Hindlimb muscle (tissue), 1 donor: ENCODE measurements at regions not wholly inside any gene's neighbourhood (a gene's known extent, or its start where the extent isn't known, plus 50 kb on each side); places are given as distances from the start of the nearest gene placed in this dataset.

ENCODE experiments used
- DNase-seq: peaks from one replicate; pipeline ENCODE4 v3.0.0-alpha.2; 2013

- no peak for DNase-seq
These were observed 485.4 kb downstream of the TLR4 start for GRCh38 chr9:118189615-118190014.

DNA sequence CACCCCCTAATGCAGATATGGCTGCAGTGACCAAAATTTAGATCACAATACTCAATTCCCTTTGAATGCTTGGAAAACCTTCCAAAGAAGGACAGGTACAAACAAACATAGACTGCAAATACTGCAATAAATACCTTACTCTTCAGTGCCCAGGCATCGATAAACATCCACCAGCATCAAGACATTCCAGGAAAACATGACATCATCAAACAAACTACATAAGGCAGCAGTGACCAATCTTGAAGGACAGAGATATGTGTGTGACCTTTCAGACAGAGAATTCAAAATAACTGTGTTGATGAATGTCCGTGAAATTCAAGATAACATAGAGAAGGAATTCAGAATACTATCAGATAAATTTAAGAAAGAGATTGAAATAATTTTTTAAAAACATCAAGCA lies 488.6 kb downstream of the TLR4 start:
- no peak for DNase-seq

DNA sequence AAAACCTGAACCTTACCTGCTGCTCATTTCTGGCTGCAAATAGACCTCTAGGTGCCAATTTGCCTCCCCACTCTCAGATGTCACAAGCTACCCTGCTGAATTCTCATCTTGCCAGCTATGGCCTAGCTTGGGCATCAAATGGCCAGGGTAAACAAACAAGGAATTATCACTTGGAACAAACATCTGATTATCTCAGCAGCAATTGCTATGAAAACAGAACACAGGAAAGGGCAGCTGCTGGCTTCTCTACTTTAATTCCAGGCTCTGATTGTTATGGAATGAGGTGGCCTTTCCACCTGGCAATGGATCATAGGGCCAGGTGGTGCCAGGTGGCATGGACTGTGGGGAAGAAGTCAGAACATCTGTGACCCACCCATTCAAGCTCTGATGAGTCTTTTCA lies 505.1 kb downstream of the TLR4 start:
- no peak for DNase-seq

DNA sequence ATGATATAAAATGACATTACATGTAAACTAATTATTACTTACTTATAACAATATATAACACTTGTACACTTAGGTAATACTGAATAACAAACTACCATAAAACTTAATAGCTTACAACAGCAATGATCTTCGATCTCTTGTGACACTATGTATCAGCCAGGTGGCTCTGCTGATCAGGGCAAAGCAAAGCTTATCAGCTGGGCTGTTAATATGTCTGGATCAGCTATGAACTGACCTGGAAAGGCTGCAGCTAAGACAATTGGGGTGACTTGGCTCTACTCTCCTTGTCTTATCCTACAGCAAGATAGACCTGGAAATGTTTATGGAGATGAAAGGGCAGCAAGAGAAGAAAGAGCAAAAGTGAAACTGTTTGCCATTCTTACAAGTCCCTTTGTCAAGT lies 511.3 kb downstream of the TLR4 start:
- DNase-seq: no peak

- DNase-seq: no peak
These were observed 518.2 kb downstream of the TLR4 start for GRCh38 chr9:118222375-118222774.

DNA sequence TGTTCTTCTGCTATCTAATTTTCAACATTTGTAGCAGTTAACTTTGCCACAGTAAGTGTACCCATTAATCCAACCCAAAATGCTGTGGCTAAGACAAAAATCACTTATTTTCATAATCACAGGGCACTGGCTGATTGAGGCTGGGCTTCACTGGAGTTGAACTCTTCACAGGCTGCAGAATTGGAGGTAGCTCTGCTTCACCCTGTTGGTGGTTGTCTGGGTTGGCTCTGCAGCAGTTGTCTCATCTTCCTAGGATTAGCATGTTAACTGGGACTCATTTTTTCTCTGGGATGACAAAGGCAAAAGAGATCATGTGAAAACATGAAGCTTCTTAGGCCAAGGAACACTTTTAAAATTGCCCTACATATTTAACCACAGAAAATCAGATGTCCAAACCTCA lies 518.9 kb downstream of the TLR4 start:
- no peak for DNase-seq

- DNase-seq: no peak
These were observed 526.1 kb downstream of the TLR4 start for GRCh38 chr9:118230329-118230728.

DNA sequence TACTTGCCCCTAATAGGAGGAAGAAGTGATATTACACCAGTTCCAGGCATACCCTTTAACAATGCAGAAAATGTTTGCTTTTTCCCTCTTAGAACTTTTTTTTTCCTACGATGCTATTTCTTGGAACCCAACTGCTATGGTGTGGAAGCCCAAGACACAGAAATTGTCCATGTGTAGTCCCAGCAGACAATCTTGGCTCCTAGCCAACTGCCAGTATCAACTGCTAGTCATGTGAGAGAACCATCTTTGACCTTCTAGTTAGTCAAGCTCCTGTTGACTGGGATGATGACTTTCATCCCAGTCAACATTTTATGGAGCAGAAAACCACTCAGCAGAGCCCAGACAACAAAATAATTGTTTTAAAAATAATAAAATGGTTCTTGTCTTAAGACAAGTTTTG lies 532.4 kb downstream of the TLR4 start:
- DNase-seq: no peak

DNA sequence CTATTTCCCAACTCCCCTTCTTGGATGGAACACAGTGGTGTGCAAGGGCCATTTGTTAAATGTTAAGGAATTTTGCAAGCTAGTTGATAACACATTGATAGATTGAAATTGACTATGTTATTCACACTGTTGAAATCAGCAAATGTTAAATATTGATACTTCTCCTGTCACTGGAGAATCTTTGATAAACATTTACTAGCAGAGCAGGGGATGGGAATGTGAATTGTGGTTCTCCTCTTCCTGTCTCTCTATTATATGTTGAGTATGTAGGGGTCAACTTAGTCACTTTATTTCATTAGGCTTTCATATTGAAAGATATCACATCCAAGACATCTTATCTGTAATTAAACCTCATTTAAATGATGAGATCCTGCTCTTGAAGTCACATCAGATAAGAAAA lies 533.9 kb downstream of the TLR4 start:
- no peak for DNase-seq

DNA sequence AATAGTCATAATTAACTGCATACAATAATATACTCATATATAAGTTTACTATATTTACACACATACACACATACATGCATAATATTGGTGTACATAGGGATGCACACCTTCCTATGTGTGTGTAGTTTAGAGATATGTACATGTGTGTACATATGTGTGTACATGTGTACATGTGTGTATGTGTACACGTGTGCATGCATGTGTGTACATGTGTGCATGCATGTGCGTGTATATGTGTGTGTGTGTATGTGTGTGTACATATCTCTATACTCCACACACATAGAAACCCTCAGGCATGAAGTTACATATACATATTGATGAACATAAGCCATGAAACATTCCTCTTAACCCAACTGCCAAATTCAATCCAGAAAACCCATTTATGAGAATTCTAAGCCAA lies 547.8 kb downstream of the TLR4 start:
- DNase-seq: no peak

- no peak for DNase-seq
These were observed 558.0 kb downstream of the TLR4 start for GRCh38 chr9:118262191-118262590.

DNA sequence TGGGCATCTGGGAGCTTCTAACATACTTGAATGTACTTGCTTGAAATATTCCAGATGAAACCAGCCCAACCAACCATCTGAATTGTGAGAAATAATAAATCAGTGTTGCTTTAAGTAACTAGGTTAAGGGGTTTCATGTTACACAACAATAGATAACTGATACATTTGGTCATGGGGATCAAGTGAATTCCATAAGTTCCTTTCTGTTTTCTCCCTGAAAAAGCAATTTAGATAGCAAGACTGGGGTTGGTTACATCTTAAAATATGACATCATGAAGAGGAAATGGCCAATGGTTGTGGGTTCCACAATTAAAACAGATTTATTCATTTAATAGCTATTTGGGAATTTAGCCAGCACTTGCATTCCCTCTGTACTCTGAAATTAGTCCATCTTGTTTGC lies 559.7 kb downstream of the TLR4 start:
- DNase-seq: no peak

- no peak for DNase-seq
These were observed 563.8 kb downstream of the TLR4 start for GRCh38 chr9:118268046-118268445.

DNA sequence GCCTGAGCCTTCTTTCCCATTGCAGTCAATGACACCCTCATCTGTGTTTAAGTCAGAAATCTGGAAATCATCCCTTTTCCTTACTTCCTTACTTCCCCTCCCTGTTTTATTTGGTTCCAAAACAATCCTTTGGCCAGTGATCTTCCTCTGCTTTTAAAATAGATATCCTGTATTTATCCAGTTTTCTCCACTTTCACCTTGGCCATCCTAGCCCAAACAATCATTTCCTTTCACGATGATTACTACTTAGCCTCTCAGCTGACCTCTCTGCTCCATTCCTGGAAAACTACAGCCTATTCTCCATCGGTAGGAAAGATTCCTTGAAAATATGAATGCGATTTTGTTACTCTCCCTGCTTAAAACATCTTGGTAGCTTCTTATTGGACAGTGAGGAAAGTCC lies 565.4 kb downstream of the TLR4 start:
- DNase-seq: peak; percentile 2

DNA sequence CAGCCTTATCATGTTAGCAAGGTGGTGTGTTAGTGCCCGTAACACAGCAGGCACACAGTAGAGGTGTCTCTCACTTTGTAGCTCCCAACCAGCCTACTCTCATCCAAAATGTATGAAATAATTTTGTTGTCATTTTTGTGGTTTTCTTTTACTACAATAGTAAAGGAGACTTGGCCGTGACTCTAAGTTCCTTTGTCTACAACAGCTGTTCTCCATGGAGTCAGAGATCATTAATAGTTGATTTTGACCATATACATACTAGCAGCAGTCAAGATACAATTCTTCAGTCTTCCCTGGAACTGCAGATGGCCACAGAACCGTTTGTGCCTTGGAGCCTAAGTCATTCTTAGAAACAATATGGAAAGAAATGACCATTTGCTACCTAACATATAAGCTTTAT lies 567.1 kb downstream of the TLR4 start:
- DNase-seq: no peak

DNA sequence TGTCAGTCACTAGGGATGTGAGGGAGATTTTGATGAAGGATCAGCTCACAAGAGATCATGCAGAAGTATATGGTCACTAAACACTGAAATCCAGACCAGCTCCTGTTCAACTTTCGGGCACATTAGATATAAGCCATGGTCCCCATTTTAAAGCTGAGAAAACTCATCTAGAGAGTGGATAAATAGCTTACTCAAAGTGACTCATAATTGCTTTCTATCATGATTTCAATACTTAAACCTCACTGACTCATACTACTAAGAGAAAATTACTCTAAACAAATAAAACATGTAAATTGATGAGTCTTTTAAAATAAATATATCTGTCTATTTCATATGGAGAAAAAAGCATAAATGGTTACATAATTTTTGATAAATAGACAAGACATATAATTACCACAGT lies 567.7 kb downstream of the TLR4 start:
- no peak for DNase-seq

GRCh38 chr9:118273048-118273447 lies 568.8 kb downstream of the TLR4 start:
- DNase-seq: no peak

- no peak for DNase-seq
These were observed 572.6 kb downstream of the TLR4 start for GRCh38 chr9:118276784-118277183.

GRCh38 chr9:118281772-118282171 lies 577.6 kb downstream of the TLR4 start:
- DNase-seq: no peak

GRCh38 chr9:118283488-118283887 lies 579.3 kb downstream of the TLR4 start:
- no peak for DNase-seq

DNA sequence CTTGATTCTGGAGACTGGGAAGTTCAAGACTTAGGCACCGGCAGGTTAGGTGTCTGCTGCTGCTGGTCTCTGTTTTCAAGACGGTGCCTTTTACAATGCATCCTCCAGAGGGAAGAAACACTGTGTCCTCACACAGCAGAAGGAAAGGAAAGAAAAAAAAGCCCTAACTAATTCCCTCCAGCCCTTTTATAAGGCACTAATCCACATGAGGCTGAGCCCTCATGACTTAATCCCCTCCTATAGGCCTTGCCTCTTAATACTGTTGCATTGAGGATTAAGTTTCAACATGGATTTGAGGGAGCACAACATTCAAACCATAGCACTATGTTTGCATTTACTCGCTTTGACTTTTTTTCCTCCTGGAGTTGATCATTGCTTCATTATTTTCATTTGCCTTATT lies 585.9 kb downstream of the TLR4 start:
- DNase-seq: no peak

DNA sequence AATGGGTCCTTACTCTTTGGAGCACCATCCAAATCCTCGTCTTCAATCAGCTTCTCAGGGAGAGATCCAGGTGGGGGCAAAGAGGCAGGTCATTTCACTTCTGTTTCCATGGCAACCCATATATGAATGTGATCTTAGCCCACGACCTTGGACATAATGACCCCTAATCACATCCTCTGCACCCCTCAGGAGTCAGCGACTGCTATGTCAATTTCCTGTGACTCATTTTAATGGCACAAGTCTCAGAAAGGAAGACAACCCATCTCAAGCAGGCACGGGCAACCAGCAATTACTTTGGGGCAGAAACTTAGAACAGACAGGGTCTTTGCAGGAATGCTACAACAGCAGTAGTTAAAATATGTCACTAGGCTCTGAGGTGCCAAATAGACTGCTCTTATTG lies 591.2 kb downstream of the TLR4 start:
- DNase-seq: no peak

- no peak for DNase-seq
These were observed 598.5 kb downstream of the TLR4 start for GRCh38 chr9:118302721-118303120.

DNA sequence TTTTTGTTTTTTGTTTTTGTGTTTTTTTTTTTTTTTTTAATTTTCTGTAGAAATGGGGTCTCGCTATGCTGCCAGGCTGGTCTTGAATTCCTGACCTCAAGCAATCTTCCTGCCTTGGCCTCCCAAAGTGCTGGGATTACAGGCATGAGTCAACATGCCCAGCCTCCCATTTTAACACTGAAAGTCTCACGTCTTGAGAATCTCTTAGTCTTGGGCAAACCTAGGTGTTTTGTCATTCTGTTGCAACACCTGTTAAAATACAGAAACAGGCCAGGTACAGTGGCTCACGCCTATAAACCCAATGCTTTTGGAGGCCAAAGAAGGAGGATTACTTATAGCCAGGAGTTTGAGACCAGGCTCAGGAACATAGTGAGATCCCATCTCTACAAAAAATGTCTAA lies 599.0 kb downstream of the TLR4 start:
- DNase-seq: no peak

DNA sequence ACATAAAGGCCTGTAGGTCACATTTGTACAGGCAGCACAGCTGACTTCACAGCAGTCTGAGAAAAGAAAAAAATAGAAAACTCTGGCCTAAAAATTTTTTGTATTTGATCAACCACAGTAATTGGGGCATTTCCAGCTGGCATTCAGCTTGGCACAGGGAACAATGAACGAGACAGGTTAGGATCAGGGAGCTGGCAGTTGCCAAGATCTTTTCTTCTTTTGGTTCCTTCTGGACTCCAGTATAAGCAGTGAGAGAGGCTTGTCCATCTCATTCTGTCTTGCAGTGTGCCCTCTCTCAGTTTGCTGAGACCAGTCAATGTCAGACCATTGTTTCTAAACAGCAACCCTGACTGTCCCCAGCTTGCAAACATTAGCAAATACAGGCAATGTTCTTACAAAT lies 601.1 kb downstream of the TLR4 start:
- DNase-seq: no peak

DNA sequence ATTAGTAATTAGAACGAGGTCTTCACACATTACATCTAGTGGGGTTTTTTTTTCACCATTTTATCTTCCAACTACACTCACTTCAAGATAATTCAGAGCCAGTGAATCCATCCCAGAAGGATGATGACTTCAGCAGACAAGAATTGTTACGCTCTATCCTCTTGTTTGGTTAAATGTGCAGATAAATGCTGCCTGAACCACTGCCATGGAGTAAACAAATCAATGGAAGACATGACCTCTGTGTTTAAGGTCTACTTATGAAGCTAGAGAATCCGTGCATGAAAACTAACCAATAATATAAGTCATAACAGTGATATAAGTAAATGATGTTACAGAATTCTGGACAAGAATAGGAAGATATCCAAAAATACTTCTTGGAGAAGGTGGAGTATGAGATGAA lies 602.6 kb downstream of the TLR4 start:
- DNase-seq: no peak
